ENCODE measurements at regions not wholly inside any gene's neighbourhood (a gene's known extent, or its start where the extent isn't known, plus 50 kb on each side); places are given as distances from the start of the nearest gene placed in this dataset.

DNA sequence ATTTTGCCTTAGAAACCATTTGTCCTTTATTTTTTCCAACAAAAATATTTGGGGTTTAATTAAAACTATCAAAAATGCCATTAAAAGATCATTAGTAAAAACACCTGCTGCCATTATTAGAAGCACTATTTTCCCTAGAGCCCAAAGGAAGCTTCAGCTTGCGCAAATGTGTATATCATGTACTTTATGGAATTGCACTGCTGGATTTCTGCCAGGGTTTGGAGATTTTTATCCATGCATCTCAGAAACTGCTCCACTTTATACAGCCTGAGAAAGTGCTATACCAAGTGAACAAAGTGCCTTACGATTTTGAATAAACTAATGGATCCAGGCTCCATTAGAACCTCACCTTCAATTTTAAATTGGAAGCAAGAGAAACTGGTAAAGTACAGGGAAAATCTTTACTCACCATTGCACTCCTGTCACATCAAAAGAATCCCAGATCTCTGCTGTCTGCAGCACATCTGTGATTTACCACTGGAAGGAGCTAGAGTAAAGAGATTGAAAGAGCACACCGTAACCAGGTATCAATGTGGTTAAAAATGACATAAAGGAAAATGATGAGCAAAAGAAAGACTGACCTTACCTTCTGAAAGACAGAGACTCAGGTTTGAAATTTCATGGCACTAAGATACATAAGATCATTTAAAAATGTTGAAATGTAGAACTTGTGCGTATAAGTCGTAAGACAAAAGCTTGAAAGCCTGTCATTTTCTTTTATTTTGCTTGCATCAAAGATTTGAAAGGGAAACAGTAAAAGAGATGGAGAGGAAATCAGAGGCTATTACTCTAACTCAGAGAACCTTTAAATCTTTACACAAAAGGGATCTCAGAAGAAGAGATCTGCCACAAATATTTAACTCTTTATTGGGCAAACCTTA is 678.1 kb upstream of the GOT2 start:
- Histone ChIP-seq H3K36me3 (ENCODE audit: control insufficient read depth in 2 of 3, insufficient read depth in 3 of 3, low read length in 3 of 3) (no peaks in the 10 kb centered on the region), H3K27me3 (ENCODE audit: control insufficient read depth, insufficient read depth, low read length) (no peaks in the 10 kb centered on the region), H3K9ac (ENCODE audit: low read length in 3 of 3) (no peak overlapping the region), H3K4me1 (ENCODE audit: control insufficient read depth in 2 of 3, insufficient read depth in 2 of 3, low read depth in 1 of 3, low read length in 3 of 3) (no peaks in the 10 kb centered on the region), H3K27ac (ENCODE audit: low read depth in 2 of 2, low read length in 2 of 2) (no peak overlapping the region), H3K4me3 (ENCODE audit: low read length in 3 of 3) (no peak overlapping the region), H3K9me3 (ENCODE audit: control insufficient read depth in 2 of 3, insufficient read depth in 1 of 3, low read length in 3 of 3) (no peaks in the 10 kb centered on the region)
- DNase-seq (peak in 1 of 5 donors; percentile 25), FAIRE-seq (no peak)
- intact Hi-C loops (cut with DNase I): no loop called here
- TF ChIP-seq, protein P1, sequence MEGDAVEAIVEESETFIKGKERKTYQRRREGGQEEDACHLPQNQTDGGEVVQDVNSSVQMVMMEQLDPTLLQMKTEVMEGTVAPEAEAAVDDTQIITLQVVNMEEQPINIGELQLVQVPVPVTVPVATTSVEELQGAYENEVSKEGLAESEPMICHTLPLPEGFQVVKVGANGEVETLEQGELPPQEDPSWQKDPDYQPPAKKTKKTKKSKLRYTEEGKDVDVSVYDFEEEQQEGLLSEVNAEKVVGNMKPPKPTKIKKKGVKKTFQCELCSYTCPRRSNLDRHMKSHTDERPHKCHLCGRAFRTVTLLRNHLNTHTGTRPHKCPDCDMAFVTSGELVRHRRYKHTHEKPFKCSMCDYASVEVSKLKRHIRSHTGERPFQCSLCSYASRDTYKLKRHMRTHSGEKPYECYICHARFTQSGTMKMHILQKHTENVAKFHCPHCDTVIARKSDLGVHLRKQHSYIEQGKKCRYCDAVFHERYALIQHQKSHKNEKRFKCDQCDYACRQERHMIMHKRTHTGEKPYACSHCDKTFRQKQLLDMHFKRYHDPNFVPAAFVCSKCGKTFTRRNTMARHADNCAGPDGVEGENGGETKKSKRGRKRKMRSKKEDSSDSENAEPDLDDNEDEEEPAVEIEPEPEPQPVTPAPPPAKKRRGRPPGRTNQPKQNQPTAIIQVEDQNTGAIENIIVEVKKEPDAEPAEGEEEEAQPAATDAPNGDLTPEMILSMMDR (IDR thresholded peaks at IDR 0.05; ENCODE audit: borderline replicate concordance, extremely low read depth, insufficient read depth): peak; percentile 10

DNA sequence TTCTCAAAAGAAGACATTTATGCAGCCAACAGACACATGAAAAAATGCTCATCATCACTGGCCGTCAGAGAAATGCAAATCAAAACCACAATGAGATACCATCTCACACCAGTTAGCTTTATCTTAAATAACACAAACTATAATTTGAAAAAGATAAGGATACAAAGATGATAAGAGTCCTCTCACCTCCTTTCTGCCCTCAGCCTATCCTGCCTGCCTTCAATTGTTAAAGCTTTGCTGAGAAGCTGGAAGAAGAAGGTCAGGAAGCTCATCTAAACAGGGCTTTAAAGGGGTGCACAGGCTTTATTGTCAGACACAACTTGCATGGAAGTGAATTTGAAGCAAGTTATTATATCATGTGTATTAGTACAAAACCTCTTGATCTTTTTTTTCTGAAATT is 676.3 kb upstream of the GOT2 start:
- intact Hi-C loops (cut with DNase I): no loop called here
- Histone ChIP-seq H3K27ac (ENCODE audit: low read depth in 2 of 2, low read length in 2 of 2) (no peak overlapping the region), H3K27me3 (ENCODE audit: control insufficient read depth, insufficient read depth, low read length) (no peaks in the 10 kb centered on the region), H3K36me3 (ENCODE audit: control insufficient read depth in 2 of 3, insufficient read depth in 3 of 3, low read length in 3 of 3) (no peaks in the 10 kb centered on the region), H3K4me3 (ENCODE audit: low read length in 3 of 3) (no peak overlapping the region), H3K4me1 (ENCODE audit: control insufficient read depth in 2 of 3, insufficient read depth in 2 of 3, low read depth in 1 of 3, low read length in 3 of 3) (no peaks in the 10 kb centered on the region), H3K9me3 (ENCODE audit: control insufficient read depth in 2 of 3, insufficient read depth in 1 of 3, low read length in 3 of 3) (no peaks in the 10 kb centered on the region), H3K9ac (ENCODE audit: low read length in 3 of 3) (no peak overlapping the region)
- no peak for FAIRE-seq
- TF ChIP-seq, protein P1 (IDR thresholded peaks at IDR 0.05; ENCODE audit: borderline replicate concordance, extremely low read depth, insufficient read depth): no peak
- DNase-seq: no peak

DNA sequence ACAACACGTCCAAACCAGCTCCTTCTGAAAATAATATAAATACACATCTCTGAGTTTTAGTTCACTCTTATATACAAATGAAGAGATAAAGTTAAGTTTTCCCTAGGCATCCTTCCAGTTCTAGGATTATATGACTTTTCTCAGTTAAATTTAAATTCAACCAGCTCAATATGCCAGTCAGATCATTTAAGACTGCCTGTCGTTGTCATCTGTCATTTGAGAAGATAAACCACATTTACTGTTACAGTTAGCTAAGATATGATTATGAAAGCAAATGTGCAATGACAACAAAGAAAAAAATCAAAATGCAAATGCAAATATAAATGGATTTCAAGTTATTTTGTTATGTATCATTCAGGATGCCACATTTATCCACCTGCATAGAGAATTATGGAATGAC is 671.7 kb upstream of the GOT2 start:
- no peak overlapping the region for H3K4me3 ChIP-seq (ENCODE audit: low read length in 3 of 3)
- no peaks in the 10 kb centered on the region for H3K4me1 ChIP-seq (ENCODE audit: control insufficient read depth in 2 of 3, insufficient read depth in 2 of 3, low read depth in 1 of 3, low read length in 3 of 3)
- no peak overlapping the region for H3K27ac ChIP-seq (ENCODE audit: low read depth in 2 of 2, low read length in 2 of 2)
- H3K27me3 ChIP-seq (ENCODE audit: control insufficient read depth, insufficient read depth, low read length): no peaks in the 10 kb centered on the region
- no peaks in the 10 kb centered on the region for H3K36me3 ChIP-seq (ENCODE audit: control insufficient read depth in 2 of 3, insufficient read depth in 3 of 3, low read length in 3 of 3)
- TF ChIP-seq, protein P1 (IDR thresholded peaks at IDR 0.05; ENCODE audit: borderline replicate concordance, extremely low read depth, insufficient read depth): no peak
- H3K9ac ChIP-seq (ENCODE audit: low read length in 3 of 3): no peak overlapping the region
- no peaks in the 10 kb centered on the region for H3K9me3 ChIP-seq (ENCODE audit: control insufficient read depth in 2 of 3, insufficient read depth in 1 of 3, low read length in 3 of 3)
- FAIRE-seq: no peak
- intact Hi-C loops (cut with DNase I): no loop called here
- no peak for DNase-seq

All from kidney (tissue), 13 donors.